OCI-LY7 (cell line): ENCODE measurements at regions not wholly inside any gene's neighbourhood (a gene's known extent, or its start where the extent isn't known, plus 50 kb on each side); places are given as distances from the start of the nearest gene placed in this dataset.

Source experiments
- BruUV-seq: library from RNA; stranded (reverse); fragments of 400-500 nt; replicated peaks from 2 replicates; lab custom pipeline; 2021; lab: Mats Ljungman, UMichigan
- CTCF ChIA-PET: fragments of 300-600 bp; sonication (Branson Sonifier 250); formaldehyde crosslinking; loops from one replicate; lab custom pipeline; 2022; ENCODE audit warnings: antibody characterized with exemption; ENCODE audit not compliant: unreplicated experiment; lab: Charles Lee
- POLR2A ChIA-PET: fragments of 300-600 bp; sonication (Branson Sonifier 250); formaldehyde crosslinking; loops from one replicate; lab custom pipeline; 2022; ENCODE audit warnings: antibody characterized with exemption; lab: Charles Lee
- DNase-seq: peaks from one replicate; pipeline ENCODE4 v3.0.0-alpha.2; 2015; ENCODE audit warnings: low spot score
- H2AFZ ChIP-seq: fragments of 200-600 bp; sonication (generic), shearing (Covaris generic); 2 replicates; pipeline ENCODE4 v1.6.1; 2014; ENCODE audit warnings: mild to moderate bottlenecking, antibody characterized with exemption, low read length, moderate library complexity
- H3K27ac ChIP-seq: fragments of 200-600 bp; sonication (generic); 2 replicates; pipeline ENCODE4 v1.5.1; 2014; ENCODE audit warnings: mixed run types, low read depth, mild to moderate bottlenecking, moderate library complexity, low read length, inconsistent platforms; ENCODE audit not compliant: poor library complexity, severe bottlenecking
- H3K36me3 ChIP-seq: fragments of 200-600 bp; sonication (generic); 2 replicates; pipeline ENCODE4 v1.6.1; 2014; ENCODE audit warnings: mild to moderate bottlenecking, antibody characterized with exemption, low read length, moderate library complexity, mixed read lengths; ENCODE audit not compliant: insufficient read depth
- H3K4me1 ChIP-seq: fragments of 200-600 bp; sonication (generic); 2 replicates; pipeline ENCODE4 v1.5.1; 2014; ENCODE audit warnings: mild to moderate bottlenecking, low read length; ENCODE audit not compliant: insufficient read depth, poor library complexity, severe bottlenecking
- H3K4me2 ChIP-seq: fragments of 200-600 bp; sonication (generic); 2 replicates; pipeline ENCODE4 v1.6.1; 2014; ENCODE audit warnings: mild to moderate bottlenecking, low read length
- H3K4me3 ChIP-seq: fragments of 200-600 bp; sonication (generic); 2 replicates; pipeline ENCODE4 v1.5.1; 2014; ENCODE audit warnings: mild to moderate bottlenecking, low read depth, low read length; ENCODE audit not compliant: poor library complexity, severe bottlenecking
- H3K79me2 ChIP-seq: fragments of 200-600 bp; sonication (generic); 2 replicates; pipeline ENCODE4 v1.6.1; 2016; ENCODE audit warnings: low read depth, mild to moderate bottlenecking, low read length, moderate library complexity, mixed read lengths; ENCODE audit not compliant: insufficient read depth
- H3K9me2 ChIP-seq: fragments of 200-600 bp; sonication (generic); 2 replicates; pipeline ENCODE4 v1.6.1; 2016; ENCODE audit warnings: mild to moderate bottlenecking, low read length, mixed read lengths; ENCODE audit not compliant: insufficient read depth
- H3K9me3 ChIP-seq: fragments of 200-600 bp; sonication (generic); 2 replicates; pipeline ENCODE4 v1.6.1; 2014; ENCODE audit warnings: mild to moderate bottlenecking, mixed run types, low read length, mixed read lengths
- H4K20me1 ChIP-seq: fragments of 200-600 bp; sonication (generic); 2 replicates; pipeline ENCODE4 v1.6.1; 2014; ENCODE audit warnings: mild to moderate bottlenecking, antibody characterized with exemption, low read length, moderate library complexity, mixed read lengths; ENCODE audit not compliant: insufficient read depth
- CTCF ChIP-seq: fragments of 200-600 bp; sonication (generic); conservative IDR thresholded peaks from 2 replicates; pipeline ENCODE4 v1.5.1; 2014; ENCODE audit warnings: mild to moderate bottlenecking, antibody characterized with exemption, low read length, moderate library complexity, mixed read lengths
- EZH2phosphoT487 ChIP-seq: fragments of 200-600 bp; sonication (generic); IDR thresholded peaks from 2 replicates; pipeline ENCODE4 v1.6.1; 2018; ENCODE audit warnings: low read depth, borderline replicate concordance, mild to moderate bottlenecking, mixed run types, antibody characterized with exemption, low read length, moderate library complexity, mixed read lengths
- intact Hi-C: fragments of 100-400 bp; cut with micrococcal nuclease; formaldehyde crosslinking; loops from one replicate; pipeline ENCODE4 v1.10.0; 2022; ENCODE audit not compliant: unreplicated experiment

GRCh38 chr2:83176539-83176938 lies 1282.5 kb downstream of the SUCLG1 start:
- Histone ChIP-seq H3K36me3 (no peaks in the 10 kb centered on the region), H3K4me2 (no peak overlapping the region), H2AFZ (no peak overlapping the region), H3K9me2 (no peaks in the 10 kb centered on the region), H3K4me3 (no peak overlapping the region), H3K27ac (no peak overlapping the region), H3K79me2 (no peaks in the 10 kb centered on the region), H3K4me1 (no peaks in the 10 kb centered on the region), H3K9me3 (no peaks in the 10 kb centered on the region), H4K20me1 (no peaks in the 10 kb centered on the region)
- BruUV-seq, result no TSS peak
- intact Hi-C loops, result no loop called here
- no peak for TF ChIP-seq CTCF
- TF ChIP-seq EZH2phosphoT487, result no peak
- POLR2A ChIA-PET, result interaction anchor here (0.9 kb wide), 1 partner anchor 15 kb away, joined by 3 read pairs; no protein-coding TSS in a partner anchor
- CTCF ChIA-PET, result no interaction called here
- DNase-seq, result no peak

GRCh38 chr2:83172841-83173240 lies 1286.2 kb downstream of the SUCLG1 start:
- H2AFZ ChIP-seq, result no peak overlapping the region
- H3K4me3 ChIP-seq, result no peak overlapping the region
- no peak overlapping the region for H3K4me2 ChIP-seq
- BruUV-seq, result no TSS peak
- H4K20me1 ChIP-seq, result no peaks in the 10 kb centered on the region
- intact Hi-C loops, result no loop called here
- no peaks in the 10 kb centered on the region for H3K9me2 ChIP-seq
- CTCF ChIA-PET, result no interaction called here
- no peak for DNase-seq
- TF ChIP-seq EZH2phosphoT487, result no peak
- TF ChIP-seq CTCF, result no peak
- no peaks in the 10 kb centered on the region for H3K4me1 ChIP-seq
- H3K79me2 ChIP-seq, result no peaks in the 10 kb centered on the region
- no peak overlapping the region for H3K27ac ChIP-seq
- POLR2A ChIA-PET, result no interaction called here
- H3K36me3 ChIP-seq, result no peaks in the 10 kb centered on the region
- H3K9me3 ChIP-seq, result no peaks in the 10 kb centered on the region

GRCh38 chr2:83168377-83168776 lies 1290.7 kb downstream of the SUCLG1 start:
- Histone ChIP-seq H2AFZ (no peak overlapping the region), H3K36me3 (no peaks in the 10 kb centered on the region), H3K79me2 (no peaks in the 10 kb centered on the region), H3K9me2 (no peaks in the 10 kb centered on the region), H3K9me3 (no peaks in the 10 kb centered on the region), H3K27ac (no peak overlapping the region), H3K4me2 (no peak overlapping the region), H4K20me1 (no peaks in the 10 kb centered on the region), H3K4me3 (no peak overlapping the region), H3K4me1 (no peaks in the 10 kb centered on the region)
- intact Hi-C loops, result no loop called here
- TF ChIP-seq EZH2phosphoT487 (no peak), CTCF (no peak)
- BruUV-seq, result no TSS peak
- DNase-seq, result no peak
- POLR2A ChIA-PET, result interaction anchor here (0.6 kb wide), 1 partner anchor 656 kb away, joined by 3 read pairs; no protein-coding TSS in a partner anchor
- CTCF ChIA-PET, result no interaction called here
